ENCODE measurements at regions not wholly inside any gene's neighbourhood (a gene's known extent, or its start where the extent isn't known, plus 50 kb on each side); places are given as distances from the start of the nearest gene placed in this dataset.

DNA sequence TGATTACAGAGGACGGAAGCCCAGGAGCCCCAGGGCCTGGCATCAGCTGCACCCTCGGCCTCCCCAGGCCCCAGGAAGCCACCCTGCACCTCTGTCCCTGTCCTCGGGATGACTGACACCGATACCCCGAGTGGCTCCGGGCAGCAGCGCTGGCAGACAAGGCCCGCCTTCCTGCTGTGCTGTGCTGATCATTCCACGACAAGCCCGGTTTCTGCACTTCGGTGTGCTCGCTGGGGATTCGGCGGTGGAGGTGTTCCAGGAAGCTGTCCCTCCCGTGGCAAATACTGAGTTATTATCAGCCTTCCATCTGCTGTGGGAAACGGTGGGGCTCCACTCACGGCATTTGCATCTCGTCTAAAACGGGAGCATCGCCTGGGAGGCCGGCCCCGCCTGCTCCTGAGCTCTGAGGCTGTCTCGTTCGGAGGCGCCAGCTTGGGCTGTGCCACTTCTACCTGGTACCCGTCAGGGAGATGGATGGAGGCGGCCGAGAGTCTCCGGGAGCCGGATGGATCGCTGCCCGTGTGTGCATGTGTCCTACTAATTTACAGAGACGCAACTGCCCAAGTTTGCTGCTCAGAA is 506.1 kb downstream of the BRD1 start:
- DNase-seq: no peak
- POLR2A ChIA-PET: no interaction called here

More for the DNA sequence above, 506.1 kb downstream of the BRD1 start:
- no peak overlapping the region for H3K27ac ChIP-seq (ENCODE audit: low read length in 2 of 2)
- no peaks in the 10 kb centered on the region for H4K20me1 ChIP-seq (ENCODE audit: control insufficient read depth, insufficient read depth, low read length, poor library complexity, severe bottlenecking)
- no peak overlapping the region for H3K4me3 ChIP-seq (ENCODE audit: control extremely low read depth in 1 of 5, extremely low read depth in 1 of 5, insufficient read depth in 1 of 5, low read depth in 2 of 5, low read length in 4 of 5)
- TF ChIP-seq EZH2 (IDR thresholded peaks at IDR 0.05; ENCODE audit: borderline replicate concordance, insufficient read depth, low read depth, low read length, poor library complexity, severe bottlenecking) (no peak), CTCF (IDR thresholded peaks at IDR 0.05) (no peak)
- H3K4me2 ChIP-seq (replicated peaks; ENCODE audit: low read depth, low read length, poor library complexity, severe bottlenecking): no peak overlapping the region
- no peaks in the 10 kb centered on the region for H3K9me3 Mint-ChIP-seq (ENCODE audit: insufficient read depth)
- no peaks in the 10 kb centered on the region for H3K4me1 Mint-ChIP-seq
- H3K27me3 ChIP-seq (replicated peaks in 1 of 4; ENCODE audit: control extremely low read depth in 1 of 4, control insufficient read depth in 3 of 4, insufficient read depth in 4 of 4, low read length in 3 of 4): peaks cover 0 to 11% (median 3%) of the 10 kb centered on the region in 4 experiments
- H3K27me3 Mint-ChIP-seq: peaks cover 29% of the 10 kb centered on the region
- no peaks in the 10 kb centered on the region for H3K79me2 ChIP-seq (ENCODE audit: control insufficient read depth, insufficient read depth, low read length)
- H3K9me3 ChIP-seq (ENCODE audit: control extremely low read depth in 1 of 3, control insufficient read depth in 2 of 3, insufficient read depth in 1 of 3, low read length in 2 of 3): peaks cover 0 to 11% (median 0%) of the 10 kb centered on the region in 3 donors
- no peak for ATAC-seq (ENCODE audit: low read depth)
- H3K9ac ChIP-seq (ENCODE audit: low read length): no peak overlapping the region
- H3K4me1 ChIP-seq (ENCODE audit: control insufficient read depth in 2 of 2, insufficient read depth in 2 of 2, low read length in 2 of 2): no peaks in the 10 kb centered on the region
- H3K36me3 ChIP-seq (replicated peaks in 1 of 2; ENCODE audit: control extremely low read depth in 1 of 2, control insufficient read depth in 1 of 2, extremely low read depth in 1 of 2, insufficient read depth in 2 of 2, low read length in 1 of 2): no peaks in the 10 kb centered on the region
- H3K4me3 Mint-ChIP-seq: no peak overlapping the region
- 82% methylated on average over 33 of the region's 33 CpGs for WGBS (ENCODE audit: insufficient coverage)
- H3K27ac Mint-ChIP-seq: no peak overlapping the region
- intact Hi-C loops (cut with micrococcal nuclease): no loop called here
- H2AFZ ChIP-seq (ENCODE audit: insufficient read depth, low read depth, low read length, poor library complexity, severe bottlenecking): no peak overlapping the region
- CTCF ChIA-PET: no interaction called here
